Peyer's patch (tissue), 4 donors: ENCODE measurements at regions not wholly inside any gene's neighbourhood (a gene's known extent, or its start where the extent isn't known, plus 50 kb on each side); places are given as distances from the start of the nearest gene placed in this dataset.
A peak's percentile ranks its signal among the peaks of the same experiment; 100 is the strongest.

Experiments used
- DNase-seq, 3 donors: peaks; one replicate each; pipeline ENCODE4 v3.0.0-alpha.2; 2017 to 2019
- H3K27ac ChIP-seq, 4 donors: fragments of 200-600 bp; sonication (generic); one replicate each; pipeline ENCODE4 v1.5.1; 2016 to 2019
- H3K27me3 ChIP-seq, 2 donors: fragments of 200-600 bp; sonication (generic); one replicate each; pipeline ENCODE4 v1.5.1; 2019
- H3K36me3 ChIP-seq, 3 donors: fragments of 200-600 bp; sonication (generic); one replicate each; pipeline ENCODE4 v1.5.1; 2016 to 2019
- H3K4me1 ChIP-seq, 4 donors: fragments of 200-600 bp; sonication (generic); one replicate each; pipeline ENCODE4 v1.5.1; 2016 to 2019
- H3K4me3 ChIP-seq, 4 donors: fragments of 200-600 bp; sonication (generic); 1 replicate in 3 of 4; 2 replicates in 1 of 4; pipeline ENCODE4 v1.5.1; 2016 to 2019; ENCODE audit warnings: mild to moderate bottlenecking in 1 of 4
- H3K9me3 ChIP-seq, 4 donors: fragments of 200-600 bp; sonication (generic); one replicate each; pipeline ENCODE4 v1.5.1; 2016 to 2019; ENCODE audit warnings: mild to moderate bottlenecking in 1 of 4
- POLR2A ChIP-seq, 2 donors: fragments of 450-650 bp; IDR thresholded peaks; one replicate each; pipeline ENCODE4 v1.5.1; 2017; ENCODE audit warnings: antibody characterized with exemption in 2 of 2, mild to moderate bottlenecking in 2 of 2, moderate library complexity in 2 of 2
- TF ChIP-seq, protein P1 (sequence below), 6 experiments: fragments of 450-650 bp in 4 of 6; fragments of 200-600 bp in 2 of 6; sonication (generic) in 1 of 6; IDR thresholded peaks; one replicate each; pipeline ENCODE4 v1.5.1; 2017 to 2019; ENCODE audit warnings: antibody characterized with exemption in 6 of 6, mild to moderate bottlenecking in 3 of 6, moderate library complexity in 1 of 6

DNA sequence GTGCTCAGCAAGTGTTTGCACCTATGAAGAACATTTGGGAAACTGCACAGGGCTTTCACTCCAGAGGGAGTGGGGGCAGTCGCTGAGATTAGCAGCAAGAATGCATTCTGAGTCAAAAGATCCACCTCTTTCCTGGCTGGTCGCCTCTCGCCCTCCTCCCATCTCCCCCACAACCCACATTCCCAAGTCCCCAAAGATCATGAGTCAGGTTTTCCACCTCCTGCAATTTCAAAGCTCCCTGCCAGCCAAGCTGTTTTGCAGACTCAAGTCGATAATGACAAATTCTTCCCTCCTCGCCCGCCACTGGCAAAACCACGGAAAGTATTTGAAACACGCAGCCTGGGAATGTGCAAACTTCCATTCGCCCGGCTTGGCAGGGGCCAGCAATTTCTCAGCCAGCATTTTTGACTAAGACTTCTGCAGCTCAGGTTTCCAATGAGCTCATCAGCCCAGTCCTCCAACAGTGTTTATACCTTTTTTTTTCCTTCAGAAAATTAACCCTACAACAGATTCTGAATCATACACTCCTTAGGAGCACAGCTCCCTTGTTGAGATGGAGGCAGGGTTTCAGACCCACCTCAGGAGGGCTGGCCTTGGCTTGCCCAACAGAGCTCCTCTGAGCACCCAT lies 181.4 kb downstream of the SMAD6 start:
- DNase-seq, result peak; percentile 35 to 79 (median 60)
- H3K9me3 ChIP-seq, result no peaks in the 10 kb centered on the region
- H3K36me3 ChIP-seq, result no peaks in the 10 kb centered on the region
- H3K4me3 ChIP-seq, result no peak overlapping the region
- no peaks in the 10 kb centered on the region for H3K27me3 ChIP-seq
- peak overlapping the region in 2 of 4 donors; percentile 38 to 72 for H3K27ac ChIP-seq
- TF ChIP-seq, protein P1, sequence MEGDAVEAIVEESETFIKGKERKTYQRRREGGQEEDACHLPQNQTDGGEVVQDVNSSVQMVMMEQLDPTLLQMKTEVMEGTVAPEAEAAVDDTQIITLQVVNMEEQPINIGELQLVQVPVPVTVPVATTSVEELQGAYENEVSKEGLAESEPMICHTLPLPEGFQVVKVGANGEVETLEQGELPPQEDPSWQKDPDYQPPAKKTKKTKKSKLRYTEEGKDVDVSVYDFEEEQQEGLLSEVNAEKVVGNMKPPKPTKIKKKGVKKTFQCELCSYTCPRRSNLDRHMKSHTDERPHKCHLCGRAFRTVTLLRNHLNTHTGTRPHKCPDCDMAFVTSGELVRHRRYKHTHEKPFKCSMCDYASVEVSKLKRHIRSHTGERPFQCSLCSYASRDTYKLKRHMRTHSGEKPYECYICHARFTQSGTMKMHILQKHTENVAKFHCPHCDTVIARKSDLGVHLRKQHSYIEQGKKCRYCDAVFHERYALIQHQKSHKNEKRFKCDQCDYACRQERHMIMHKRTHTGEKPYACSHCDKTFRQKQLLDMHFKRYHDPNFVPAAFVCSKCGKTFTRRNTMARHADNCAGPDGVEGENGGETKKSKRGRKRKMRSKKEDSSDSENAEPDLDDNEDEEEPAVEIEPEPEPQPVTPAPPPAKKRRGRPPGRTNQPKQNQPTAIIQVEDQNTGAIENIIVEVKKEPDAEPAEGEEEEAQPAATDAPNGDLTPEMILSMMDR (IDR thresholded peaks at IDR 0.05), result no peak
- TF ChIP-seq POLR2A (IDR thresholded peaks at IDR 0.05), result no peak
- peaks cover 0 to 8% (median 0%) of the 10 kb centered on the region in 4 donors for H3K4me1 ChIP-seq

DNA sequence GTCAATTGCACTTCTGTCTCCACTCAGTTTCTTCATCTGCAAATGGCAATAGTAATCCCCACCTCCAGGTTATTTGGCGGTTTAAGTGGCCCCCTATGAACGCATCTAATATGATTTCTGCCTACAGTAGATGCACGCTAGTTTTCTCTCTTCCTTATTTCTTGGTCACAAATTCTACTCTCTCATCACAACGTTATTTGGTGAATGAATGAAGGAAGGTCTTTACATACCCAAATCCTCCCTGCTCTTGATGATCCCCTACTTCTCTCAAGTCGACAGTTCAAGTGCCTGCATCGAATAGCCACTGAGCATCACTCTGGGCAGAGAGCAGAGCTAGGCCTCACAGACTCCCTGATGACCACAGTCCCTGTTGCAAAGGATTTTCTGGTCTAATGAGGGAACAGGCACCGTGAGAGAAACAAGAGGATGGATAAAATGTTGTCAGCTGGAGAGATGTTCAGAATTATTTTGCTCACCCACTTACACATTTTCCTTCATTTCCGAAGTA lies 181.2 kb upstream of the SMAD3 start:
- Histone ChIP-seq H3K36me3 (no peaks in the 10 kb centered on the region), H3K4me1 (peaks cover 0 to 8% (median 0%) of the 10 kb centered on the region in 4 donors), H3K27me3 (no peaks in the 10 kb centered on the region), H3K27ac (peak overlapping the region in 1 of 4 donors; percentile 72), H3K9me3 (no peaks in the 10 kb centered on the region), H3K4me3 (no peak overlapping the region)
- no peak for DNase-seq
- no peak for TF ChIP-seq POLR2A (IDR thresholded peaks at IDR 0.05)
- TF ChIP-seq, protein P1 (IDR thresholded peaks at IDR 0.05), result no peak

DNA sequence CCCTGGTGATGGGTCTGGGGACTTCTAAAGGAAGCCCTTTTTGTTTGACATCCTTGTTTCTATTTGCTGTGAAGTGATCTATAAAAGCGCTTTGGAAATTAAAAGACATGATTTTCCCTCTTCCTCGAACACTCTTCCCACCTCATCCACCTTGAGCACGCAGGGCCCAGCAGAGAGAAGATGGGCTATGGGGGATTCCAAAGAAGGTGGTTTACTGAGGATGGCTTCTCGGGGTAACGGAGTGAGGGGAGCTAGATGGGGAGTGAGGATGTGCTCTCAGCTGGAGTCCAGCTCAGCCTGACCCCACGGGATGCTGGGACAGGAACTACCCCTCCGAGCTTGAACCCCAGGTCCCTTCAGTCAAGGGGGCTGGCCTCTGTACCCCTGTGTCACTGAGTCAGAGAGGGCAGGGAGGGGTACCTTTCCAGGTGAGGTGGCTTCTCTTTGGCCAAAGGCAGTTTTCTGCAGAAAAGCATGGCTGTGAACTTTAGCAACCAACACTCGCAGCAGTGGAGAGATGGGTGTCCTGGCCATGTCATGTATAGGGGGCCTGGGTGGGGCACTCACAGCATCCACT lies 180.7 kb upstream of the SMAD3 start:
- Histone ChIP-seq H3K27ac (no peak overlapping the region), H3K36me3 (no peaks in the 10 kb centered on the region), H3K4me3 (no peak overlapping the region), H3K9me3 (no peaks in the 10 kb centered on the region), H3K4me1 (peaks cover 0 to 8% (median 0%) of the 10 kb centered on the region in 4 donors), H3K27me3 (no peaks in the 10 kb centered on the region)
- DNase-seq, result peak in 1 of 3 donors; percentile 27
- TF ChIP-seq, protein P1 (IDR thresholded peaks at IDR 0.05), result no peak
- TF ChIP-seq POLR2A (IDR thresholded peaks at IDR 0.05), result no peak

DNA sequence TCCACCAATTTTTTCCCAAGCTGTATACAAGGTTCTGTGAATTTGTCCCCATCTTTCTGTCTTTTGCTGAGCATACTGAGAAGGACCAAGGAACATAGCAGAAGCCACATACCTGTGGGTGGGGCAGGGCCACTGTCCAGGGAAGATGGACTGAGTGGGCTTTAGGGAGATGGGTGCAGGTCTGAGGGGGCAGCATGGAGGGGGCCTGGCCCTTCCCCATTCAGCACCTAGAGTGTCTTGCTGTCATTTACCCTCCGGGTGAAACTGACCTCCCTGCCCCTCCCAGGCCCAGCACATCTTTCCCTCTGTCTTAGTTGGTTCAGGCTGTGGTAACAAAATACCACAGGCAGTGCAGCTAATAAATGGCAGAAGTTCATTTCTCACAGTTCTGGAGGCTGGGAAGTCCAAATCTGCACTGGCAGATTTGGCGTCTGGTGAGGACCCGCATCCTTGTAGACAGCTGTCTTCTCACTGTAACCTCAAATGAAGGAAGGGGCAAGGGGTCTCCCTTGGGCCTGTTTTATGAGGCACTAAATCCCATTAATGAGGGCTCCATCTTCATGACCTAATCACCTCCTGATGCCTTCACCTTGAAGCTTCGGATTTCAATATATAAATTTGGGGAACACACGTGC lies 180.0 kb upstream of the SMAD3 start:
- H3K9me3 ChIP-seq, result no peaks in the 10 kb centered on the region
- no peak overlapping the region for H3K27ac ChIP-seq
- peak in 1 of 3 donors; percentile 25 for DNase-seq
- peaks cover 0 to 8% (median 0%) of the 10 kb centered on the region in 4 donors for H3K4me1 ChIP-seq
- H3K4me3 ChIP-seq, result no peak overlapping the region
- H3K27me3 ChIP-seq, result no peaks in the 10 kb centered on the region
- no peak for TF ChIP-seq POLR2A (IDR thresholded peaks at IDR 0.05)
- TF ChIP-seq, protein P1 (IDR thresholded peaks at IDR 0.05), result no peak
- H3K36me3 ChIP-seq, result no peaks in the 10 kb centered on the region

DNA sequence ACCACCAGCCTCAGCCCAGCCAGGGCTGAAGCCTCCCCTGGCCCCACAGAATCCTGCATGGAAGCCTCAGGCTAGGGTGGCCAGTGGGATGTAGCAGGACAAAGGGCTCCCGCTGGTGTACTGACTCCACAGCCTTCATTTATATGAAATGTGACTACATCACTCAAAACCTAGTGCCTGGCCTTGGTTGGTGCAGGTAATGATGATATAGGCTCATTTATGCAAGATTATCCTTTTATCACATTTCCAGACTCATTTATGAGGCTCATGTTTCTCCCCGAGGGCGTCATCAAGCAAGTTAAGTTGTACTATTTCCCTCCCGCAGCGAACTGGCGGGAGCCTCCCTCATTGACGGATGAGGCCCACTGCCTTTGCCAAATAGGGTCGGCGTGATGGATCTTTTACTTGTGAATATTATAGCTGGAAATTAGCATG lies 179.1 kb upstream of the SMAD3 start:
- peak in 1 of 3 donors; percentile 33 for DNase-seq
- H3K4me3 ChIP-seq, result no peak overlapping the region
- H3K9me3 ChIP-seq, result no peaks in the 10 kb centered on the region
- no peaks in the 10 kb centered on the region for H3K27me3 ChIP-seq
- H3K27ac ChIP-seq, result no peak overlapping the region
- no peaks in the 10 kb centered on the region for H3K36me3 ChIP-seq
- H3K4me1 ChIP-seq, result peaks cover 0 to 8% (median 0%) of the 10 kb centered on the region in 4 donors
- no peak for TF ChIP-seq POLR2A (IDR thresholded peaks at IDR 0.05)
- TF ChIP-seq, protein P1 (IDR thresholded peaks at IDR 0.05), result no peak
